Kidney tubule cell (primary cell): ENCODE measurements at regions not wholly inside any gene's neighbourhood (a gene's known extent, or its start where the extent isn't known, plus 50 kb on each side); places are given as distances from the start of the nearest gene placed in this dataset.

Experiments used
- DNase-seq: peaks from one replicate; pipeline ENCODE4 v3.0.0-alpha.2; 2018; ENCODE audit warnings: low spot score

- no peak for DNase-seq
These were observed 58.5 kb downstream of the DLL1 start for GRCh38 chr6:170232186-170233002.

GRCh38 chr6:170231293-170232185 is 59.3 kb downstream of the DLL1 start:
- DNase-seq, result no peak

GRCh38 chr6:170230520-170231292 is 60.2 kb downstream of the DLL1 start:
- DNase-seq, result no peak

GRCh38 chr6:170229851-170230519 is 60.9 kb downstream of the DLL1 start:
- no peak for DNase-seq

GRCh38 chr6:170229396-170229795 is 61.5 kb downstream of the DLL1 start:
- no peak for DNase-seq

- DNase-seq, result no peak
These were observed 62.0 kb downstream of the DLL1 start for GRCh38 chr6:170228946-170229310.

- DNase-seq, result no peak
These were observed 62.6 kb downstream of the DLL1 start for GRCh38 chr6:170227996-170228945.

- no peak for DNase-seq
These were observed 63.3 kb downstream of the DLL1 start for GRCh38 chr6:170227521-170227983.

- DNase-seq, result no peak
These were observed 64.2 kb downstream of the DLL1 start for GRCh38 chr6:170226647-170227046.

- no peak for DNase-seq
These were observed 64.9 kb downstream of the DLL1 start for GRCh38 chr6:170225852-170226417.

GRCh38 chr6:170224694-170225660 is 65.9 kb downstream of the DLL1 start:
- peak; percentile 96 for DNase-seq

GRCh38 chr6:170223718-170224693 is 66.9 kb downstream of the DLL1 start:
- no peak for DNase-seq

GRCh38 chr6:170222498-170223471 is 68.1 kb downstream of the DLL1 start:
- DNase-seq, result peak; percentile 12

- no peak for DNase-seq
These were observed 69.0 kb downstream of the DLL1 start for GRCh38 chr6:170221753-170222400.

- DNase-seq, result no peak
These were observed 69.7 kb downstream of the DLL1 start for GRCh38 chr6:170221052-170221752.
